Embryonic facial prominence (tissue), 1 donor: ENCODE measurements at regions not wholly inside any gene's neighbourhood (a gene's known extent, or its start where the extent isn't known, plus 50 kb on each side); places are given as distances from the start of the nearest gene placed in this dataset.

Source experiments
- DNase-seq: peaks from one replicate; pipeline ENCODE4 v3.0.0-alpha.2; 2016; ENCODE audit errors: extremely low spot score

- DNase-seq, result no peak
These were observed 52.1 kb upstream of the DAB2 start for GRCh38 chr5:39476843-39477220.

- no peak for DNase-seq
These were observed 51.4 kb upstream of the DAB2 start for GRCh38 chr5:39475881-39476842.

- no peak for DNase-seq
These were observed 50.4 kb upstream of the DAB2 start for GRCh38 chr5:39475159-39475571.
